ENCODE measurements at regions not wholly inside any gene's neighbourhood (a gene's known extent, or its start where the extent isn't known, plus 50 kb on each side); places are given as distances from the start of the nearest gene placed in this dataset.
"Not testable (repeated sequence)": the region's sequence is repeated elsewhere in the genome, so short reads cannot be mapped to it uniquely, and the experiment has no call there.

DNA sequence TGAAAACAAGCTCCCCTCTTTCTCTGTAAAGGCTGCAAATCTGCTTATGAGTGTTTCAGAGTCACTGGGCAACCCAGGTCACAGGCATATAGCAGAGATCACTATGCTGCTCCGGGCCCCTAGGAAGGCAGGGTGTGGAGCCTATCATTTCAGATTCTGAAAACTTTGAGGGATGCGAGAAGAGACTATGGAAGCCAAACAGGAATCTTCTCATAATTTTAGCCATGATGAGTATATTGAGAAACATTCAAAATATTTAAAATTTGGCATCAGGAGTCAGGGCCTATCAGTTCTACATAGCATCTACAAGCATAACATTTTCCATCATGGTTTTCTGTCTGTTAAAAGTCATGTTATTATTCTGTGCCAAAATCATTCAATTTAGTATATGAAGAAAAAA lies 61.7 kb upstream of the ATXN3L start:
- no peak for DNase-seq (ENCODE audit: low read depth in 2 of 2)

DNA sequence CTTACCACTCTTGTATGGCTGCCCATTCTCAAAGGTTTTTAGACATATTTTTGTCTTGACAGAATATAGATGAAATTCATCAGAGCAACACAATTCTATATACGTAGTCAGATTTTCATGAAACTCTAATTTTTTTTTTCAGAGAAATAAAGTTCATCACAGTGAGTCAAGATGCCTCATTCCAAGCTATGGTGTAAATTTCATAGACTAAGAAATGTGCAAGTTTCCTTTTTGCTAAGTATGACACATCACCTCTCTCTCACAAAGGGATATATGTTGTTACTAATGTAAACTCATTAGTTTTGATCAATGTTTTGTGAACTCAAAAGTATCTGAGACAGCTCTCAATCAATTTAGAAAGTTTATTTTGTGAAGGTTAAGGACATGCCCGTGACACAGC lies 60.4 kb upstream of the ATXN3L start:
- DNase-seq (ENCODE audit: low read depth in 2 of 2), result no peak

DNA sequence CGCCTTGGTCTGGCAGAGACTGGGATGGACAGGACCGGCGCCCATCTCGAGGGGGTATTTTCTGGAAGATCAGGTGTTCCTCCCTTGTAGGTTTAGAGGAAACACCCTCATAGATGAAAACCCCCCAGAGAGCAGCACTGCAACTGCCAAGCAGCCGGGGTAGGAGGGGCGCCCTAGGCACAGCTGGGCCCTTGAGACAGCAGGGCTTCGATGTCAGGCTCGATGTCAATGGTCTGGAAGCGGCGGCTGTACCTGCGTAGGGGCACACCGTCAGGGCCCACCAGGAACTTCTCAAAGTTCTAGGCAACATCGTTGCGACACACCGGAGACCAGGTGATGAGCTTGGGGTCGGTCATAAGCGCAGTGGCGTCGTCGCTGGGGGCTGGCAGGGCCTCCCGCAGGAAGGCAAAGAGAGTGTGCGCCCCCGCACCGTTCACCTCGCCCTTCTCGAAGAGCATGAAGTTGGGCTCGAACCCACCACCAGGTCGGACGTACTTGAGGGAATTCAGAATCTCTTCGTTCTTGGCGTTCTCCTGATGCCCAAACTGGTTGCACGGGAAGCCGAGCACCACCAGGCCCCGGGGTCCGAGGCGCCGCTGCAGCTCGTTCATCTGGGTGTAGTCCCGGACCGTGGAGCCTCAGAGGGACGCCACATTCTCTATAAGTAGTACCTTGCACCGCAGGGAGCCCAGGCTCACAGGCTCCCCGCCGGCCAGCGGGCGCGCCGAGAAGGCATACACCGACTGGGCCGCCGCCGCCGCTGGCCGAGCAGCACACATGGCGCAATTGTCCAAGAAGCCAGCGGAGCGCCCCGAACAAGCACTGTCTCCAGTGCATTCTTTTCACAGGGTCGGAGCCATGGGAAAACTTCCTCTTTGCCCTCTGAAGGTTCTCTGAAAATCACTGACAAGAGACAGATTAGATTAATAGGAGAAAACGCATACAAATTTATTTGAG lies 59.0 kb upstream of the ATXN3L start:
- DNase-seq (ENCODE audit: low read depth in 2 of 2), result peak in 1 of 2 experiments; percentile 3

DNA sequence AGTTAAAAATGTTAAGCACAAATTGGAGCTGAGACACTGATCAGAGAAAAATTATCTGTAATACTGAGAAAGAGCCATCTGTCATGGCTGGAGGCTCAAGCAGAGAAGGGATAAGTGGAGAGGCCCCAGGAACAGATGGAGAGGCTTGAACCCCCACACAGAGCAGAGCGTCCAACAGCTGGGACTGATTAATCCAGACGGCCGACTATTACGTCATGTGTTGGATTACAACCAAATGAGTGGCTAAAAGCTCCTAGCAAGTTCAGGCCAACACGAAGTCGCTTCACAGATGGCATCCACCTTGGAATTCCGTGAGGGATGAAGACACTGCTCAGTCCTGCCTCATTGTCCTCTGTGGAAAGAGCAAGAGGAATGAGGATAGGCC lies 57.7 kb upstream of the ATXN3L start:
- DNase-seq (ENCODE audit: low read depth in 2 of 2), result no peak

DNA sequence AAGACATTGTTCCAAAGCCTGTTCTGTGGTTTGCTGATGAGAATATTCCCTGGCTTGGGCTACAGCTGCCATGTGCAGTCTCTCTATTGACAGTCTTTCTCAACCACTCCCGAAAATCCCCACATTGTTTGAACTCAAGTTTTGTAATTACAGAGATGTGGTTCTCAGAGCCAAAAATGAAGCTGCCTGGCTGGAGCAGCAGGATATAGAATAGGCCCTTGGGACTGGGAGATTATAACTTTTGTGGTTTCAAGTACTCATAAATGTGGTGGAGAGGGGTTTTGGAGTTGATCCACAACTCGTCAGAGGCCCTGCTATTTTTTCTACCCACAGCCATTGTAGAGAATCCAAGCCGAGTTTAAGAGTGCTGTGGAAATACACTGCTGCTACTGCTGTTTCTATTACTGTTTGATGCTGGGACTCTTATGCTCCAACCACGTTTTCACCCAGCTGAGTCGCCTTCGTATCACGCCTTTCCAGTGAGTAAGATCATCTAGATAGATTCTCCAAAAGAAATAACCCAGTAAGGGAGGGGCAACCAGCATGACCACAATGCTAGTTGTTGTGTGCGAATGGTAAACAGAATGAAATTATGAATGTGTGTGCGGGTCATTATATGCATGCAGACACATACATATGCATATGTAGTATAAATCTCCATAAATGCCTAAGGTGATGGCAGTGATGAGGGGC lies 57.1 kb upstream of the ATXN3L start:
- DNase-seq (ENCODE audit: low read depth in 2 of 2), result no peak

DNA sequence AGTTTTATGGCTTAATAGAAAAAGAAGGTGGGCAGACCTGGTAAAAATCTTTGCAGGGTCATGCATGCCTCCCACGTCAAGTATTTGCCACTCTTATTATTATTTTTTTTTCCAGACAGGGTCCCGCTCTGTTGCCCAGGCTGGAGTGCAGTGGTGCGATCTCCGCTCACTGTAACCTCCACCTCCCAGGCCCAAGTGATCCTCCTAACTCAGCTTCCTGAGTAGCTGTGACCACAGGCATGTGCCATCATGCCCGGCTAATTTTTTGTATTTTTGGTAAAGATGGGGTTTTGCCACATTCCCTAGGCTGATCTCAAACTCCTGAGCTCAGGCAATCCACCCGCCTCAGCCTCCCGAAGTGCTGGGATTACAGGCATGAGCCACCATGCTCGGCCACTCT lies 55.7 kb upstream of the ATXN3L start:
- DNase-seq (ENCODE audit: low read depth in 2 of 2), result not testable (repeated sequence)

DNA sequence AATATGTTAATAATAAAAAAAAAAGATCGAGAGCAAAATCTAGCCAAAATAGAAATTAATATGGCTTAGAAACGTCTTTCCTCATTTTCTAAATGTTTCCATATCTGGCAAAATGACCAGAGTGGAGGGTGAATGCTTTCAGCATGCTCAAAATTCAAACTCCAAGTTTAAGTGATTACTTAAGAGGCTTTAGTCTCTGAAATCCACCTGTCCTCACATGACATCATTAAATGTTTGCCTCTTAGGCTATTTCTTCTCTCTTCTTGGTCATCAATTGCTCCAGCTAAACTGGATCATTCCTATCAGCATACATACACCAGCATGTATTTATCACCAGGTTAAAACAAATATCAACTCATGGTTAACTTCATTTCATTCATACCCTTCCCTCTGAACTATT lies 54.5 kb upstream of the ATXN3L start:
- DNase-seq (ENCODE audit: low read depth in 2 of 2), result no peak

DNA sequence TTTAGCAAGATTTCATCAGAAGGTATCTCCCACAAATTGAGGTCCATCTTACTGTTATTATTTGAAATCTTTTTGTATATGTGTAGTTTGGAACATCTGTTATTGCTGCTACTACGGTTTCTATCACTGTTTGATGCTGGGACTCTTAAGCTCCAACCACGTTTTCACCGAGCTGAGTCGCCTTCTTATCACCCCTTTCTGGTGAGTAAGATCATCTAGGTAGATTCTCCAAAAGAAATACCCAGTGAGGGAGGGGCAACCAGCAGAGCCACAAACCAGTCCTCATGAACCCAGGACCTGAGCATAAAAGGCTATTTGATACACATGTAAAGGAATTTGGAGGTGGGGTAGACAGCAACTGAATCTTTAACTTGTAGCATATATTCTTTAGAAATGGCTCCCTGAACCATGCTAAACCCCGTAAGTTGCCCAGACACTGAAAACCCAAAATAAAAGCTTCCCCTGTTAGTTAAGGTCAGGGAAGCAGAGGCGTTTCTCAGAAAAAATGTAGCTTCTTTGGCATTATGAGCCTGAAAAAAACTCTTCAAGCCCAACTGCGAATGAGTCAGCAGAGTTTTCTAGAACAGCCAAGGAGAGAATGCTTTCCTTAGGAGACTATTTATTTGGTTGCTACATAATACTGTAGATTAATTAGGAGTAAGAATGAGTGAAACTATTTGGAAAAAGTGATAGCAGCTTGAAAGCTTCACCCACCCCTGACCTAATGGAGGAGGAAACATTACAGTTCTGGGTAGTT lies 53.8 kb upstream of the ATXN3L start:
- no peak for DNase-seq (ENCODE audit: low read depth in 2 of 2)

DNA sequence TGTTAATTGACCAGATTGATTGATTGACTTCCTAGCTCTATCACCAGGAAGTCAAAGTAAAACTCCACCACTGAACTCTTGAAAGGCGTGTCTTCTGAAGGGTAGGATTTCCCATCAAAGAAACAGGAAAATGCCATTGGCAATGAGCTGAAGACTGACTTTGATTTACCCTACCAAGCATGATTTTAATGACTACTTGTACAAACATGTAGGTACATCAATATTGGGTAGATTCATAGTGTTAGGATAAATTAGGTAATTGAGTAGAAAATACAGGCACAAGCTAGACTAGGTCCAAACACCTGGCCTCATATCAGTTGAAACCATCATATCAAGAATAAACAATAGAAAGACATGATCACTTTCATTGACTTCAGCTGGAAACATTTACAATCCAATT lies 53.2 kb upstream of the ATXN3L start:
- no peak for DNase-seq (ENCODE audit: low read depth in 2 of 2)

DNA sequence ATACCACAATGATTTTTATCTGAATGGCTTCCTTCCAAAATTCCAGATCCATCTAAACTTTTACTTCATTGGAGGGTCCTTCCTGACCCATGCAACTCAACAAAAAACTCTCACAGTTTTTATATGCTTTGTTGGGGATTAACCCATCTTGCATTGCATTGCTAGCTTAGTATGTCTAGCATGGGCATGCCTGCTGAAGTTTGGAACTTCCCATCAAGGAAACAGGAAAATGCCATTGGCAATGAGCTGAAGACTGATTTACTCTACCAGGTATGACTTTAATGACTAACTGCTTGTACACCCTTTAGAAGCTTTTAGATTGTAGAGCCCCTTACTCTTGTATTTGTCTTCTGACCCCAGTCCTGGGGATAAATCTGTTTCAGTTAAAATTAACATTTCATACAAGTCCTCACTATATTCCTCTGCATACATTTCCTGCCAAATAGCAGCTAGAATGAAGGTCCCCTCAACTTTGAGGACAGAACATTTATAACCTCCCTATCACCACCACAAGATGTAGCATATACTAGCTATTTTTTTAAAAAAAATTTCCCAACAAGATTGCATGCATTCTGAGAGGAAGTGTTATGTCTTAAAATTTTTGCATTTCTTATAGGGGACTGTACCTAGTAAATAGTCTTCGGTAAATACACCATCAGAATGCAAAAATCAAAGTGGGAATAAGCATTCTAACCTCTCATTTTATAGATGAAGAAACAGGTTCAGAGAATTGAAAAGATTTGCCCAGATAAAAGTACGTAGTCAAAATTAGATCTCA lies 52.5 kb upstream of the ATXN3L start:
- DNase-seq (ENCODE audit: low read depth in 2 of 2), result no peak

DNA sequence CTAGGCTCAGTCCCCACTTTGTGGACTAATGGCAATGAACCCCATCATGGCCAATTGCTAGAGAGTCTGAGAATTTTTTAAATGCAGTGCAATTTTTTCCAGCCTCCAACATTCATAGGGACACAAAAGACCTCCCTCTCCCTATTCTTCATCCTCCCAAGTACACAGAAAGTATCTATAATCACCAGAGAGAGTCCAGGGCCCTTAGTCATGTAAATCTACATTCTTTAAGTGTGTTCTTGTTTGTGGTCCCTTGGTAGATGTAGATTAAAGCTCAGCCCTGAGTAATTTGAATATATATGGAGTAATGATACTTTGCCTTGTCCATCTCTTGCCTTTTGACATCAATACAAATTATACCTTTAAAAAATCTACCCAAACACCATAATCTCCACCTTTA lies 51.3 kb upstream of the ATXN3L start:
- DNase-seq (ENCODE audit: low read depth in 2 of 2), result no peak

DNA sequence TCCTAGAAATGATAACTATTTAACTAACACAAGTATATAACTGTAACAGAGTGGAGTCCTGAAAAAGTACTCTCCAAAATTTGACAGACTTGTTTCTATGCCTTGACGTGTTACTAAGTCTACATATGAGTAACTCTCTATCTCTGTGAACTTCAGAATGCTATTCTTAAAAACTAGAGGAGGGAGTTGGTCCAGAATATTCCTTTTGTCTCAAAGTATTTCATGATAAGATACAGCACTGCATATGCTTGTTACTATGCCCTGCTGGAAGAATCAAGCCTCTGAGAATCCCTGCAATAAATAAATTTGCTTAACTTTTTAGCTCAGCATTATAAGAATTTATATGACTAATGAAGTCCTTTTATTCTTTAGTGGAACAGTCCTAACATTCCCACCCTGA lies 50.9 kb upstream of the ATXN3L start:
- DNase-seq (ENCODE audit: low read depth in 2 of 2), result no peak

Data from stimulated activated CD4-positive, alpha-beta T cell treated with anti-CD3 and anti-CD28 coated beads, Interleukin-12 subunit alpha, Interleukin-12 subunit beta, amount 100 ng/mL, for 24 hours (primary cell).